SK-N-MC (cell line): ENCODE measurements at regions not wholly inside any gene's neighbourhood (a gene's known extent, or its start where the extent isn't known, plus 50 kb on each side); places are given as distances from the start of the nearest gene placed in this dataset.

Experiments used
- DNase-seq: peaks from one replicate; pipeline ENCODE4 v3.0.0-alpha.2; 2011; ENCODE audit warnings: low read depth, low spot score
- H3K27ac ChIP-seq: fragments of 200-600 bp; sonication (generic); 2 replicates; pipeline ENCODE4 v1.5.1; 2016; ENCODE audit warnings: mixed run types
- H3K36me3 ChIP-seq: fragments of 200-600 bp; sonication (generic); 2 replicates; pipeline ENCODE4 v1.6.1; 2017; ENCODE audit warnings: antibody characterized with exemption, low read length, mixed read lengths; ENCODE audit not compliant: insufficient read depth
- H3K4me3 ChIP-seq: fragments of 200-600 bp; sonication (generic); 2 replicates; pipeline ENCODE4 v1.5.1; 2016
- H3K9ac ChIP-seq: fragments of 200-600 bp; sonication (generic); 2 replicates; pipeline ENCODE4 v1.8.0; 2017; ENCODE audit warnings: mixed run types, mixed read lengths; ENCODE audit not compliant: insufficient read length
- H3K9me3 ChIP-seq: fragments of 200-600 bp; sonication (generic); 2 replicates; pipeline ENCODE4 v1.6.1; 2017; ENCODE audit warnings: low read depth, mild to moderate bottlenecking, antibody characterized with exemption, low read length, moderate library complexity, mixed read lengths
- EZH2 ChIP-seq: fragments of 200-600 bp; sonication (generic); IDR thresholded peaks from one replicate; pipeline ENCODE4 v1.6.1; 2017; ENCODE audit warnings: antibody characterized with exemption
- FOXP2 ChIP-seq: optimal IDR thresholded peaks from 2 replicates; pipeline ENCODE3; 2011; ENCODE audit warnings: mild to moderate bottlenecking, moderate library complexity; ENCODE audit not compliant: insufficient read depth; ENCODE audit errors: extremely low read length, control extremely low read depth
- POLR2AphosphoS5 ChIP-seq: IDR thresholded peaks from 2 replicates; pipeline ENCODE4 v1.6.1; 2012; ENCODE audit warnings: mild to moderate bottlenecking, low read depth, low read length, borderline replicate concordance

- no peak overlapping the region for H3K27ac ChIP-seq
- no peak overlapping the region for H3K9ac ChIP-seq
- H3K4me3 ChIP-seq = no peak overlapping the region
- TF ChIP-seq EZH2 (no peak), FOXP2 (no peak)
- DNase-seq = no peak
- no peaks in the 10 kb centered on the region for H3K36me3 ChIP-seq
- H3K9me3 ChIP-seq = no peaks in the 10 kb centered on the region
These were observed 84.2 kb upstream of the CNKSR3 start for GRCh38 chr6:154594496-154595198.

DNA sequence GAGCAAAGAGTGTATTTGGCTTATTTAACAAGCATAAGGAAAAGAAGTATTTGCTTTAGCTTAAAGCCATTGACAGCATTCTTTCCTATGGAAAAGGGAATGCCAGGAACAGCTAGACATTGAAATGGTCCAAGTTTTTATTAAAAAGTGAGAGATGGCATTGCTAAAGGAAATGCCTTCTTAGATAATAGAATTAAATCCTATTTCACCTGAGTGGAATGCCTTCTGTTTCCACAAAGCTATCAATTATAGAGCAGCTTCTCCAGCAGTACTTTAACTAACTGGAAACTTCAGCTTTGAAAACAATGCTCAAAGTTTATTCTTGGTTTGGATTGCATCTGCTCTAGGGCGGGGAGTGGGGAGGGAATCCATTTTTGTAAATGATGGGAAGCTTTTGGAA lies 85.1 kb upstream of the CNKSR3 start:
- H3K4me3 ChIP-seq = no peak overlapping the region
- H3K9ac ChIP-seq = no peak overlapping the region
- no peak for DNase-seq
- H3K9me3 ChIP-seq = no peaks in the 10 kb centered on the region
- no peak overlapping the region for H3K27ac ChIP-seq
- H3K36me3 ChIP-seq = no peaks in the 10 kb centered on the region
- TF ChIP-seq FOXP2 (no peak), POLR2AphosphoS5 (no peak), EZH2 (no peak)

DNA sequence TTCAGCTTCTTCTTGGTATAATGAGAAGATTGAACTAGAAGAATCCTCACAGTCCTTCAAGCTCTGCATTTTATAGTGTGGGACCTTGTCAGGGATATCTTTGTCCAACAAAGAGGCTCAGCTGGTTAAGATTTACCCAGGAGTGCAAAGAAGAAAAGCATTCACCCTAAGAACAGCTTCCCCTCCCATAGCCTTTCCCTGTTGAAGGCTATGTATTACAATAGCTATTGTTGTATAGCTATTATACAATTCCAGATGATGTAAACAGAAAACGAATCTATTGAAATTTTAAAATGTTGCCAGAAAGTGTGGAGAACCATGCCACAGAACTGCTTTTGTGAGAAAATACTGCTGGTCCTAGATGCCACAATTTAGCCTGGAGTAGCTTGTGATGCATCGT lies 85.5 kb upstream of the CNKSR3 start:
- Histone ChIP-seq H3K9ac (no peak overlapping the region), H3K36me3 (no peaks in the 10 kb centered on the region), H3K4me3 (no peak overlapping the region), H3K27ac (no peak overlapping the region), H3K9me3 (no peaks in the 10 kb centered on the region)
- no peak for DNase-seq
- TF ChIP-seq EZH2 (no peak), POLR2AphosphoS5 (no peak), FOXP2 (no peak)

DNA sequence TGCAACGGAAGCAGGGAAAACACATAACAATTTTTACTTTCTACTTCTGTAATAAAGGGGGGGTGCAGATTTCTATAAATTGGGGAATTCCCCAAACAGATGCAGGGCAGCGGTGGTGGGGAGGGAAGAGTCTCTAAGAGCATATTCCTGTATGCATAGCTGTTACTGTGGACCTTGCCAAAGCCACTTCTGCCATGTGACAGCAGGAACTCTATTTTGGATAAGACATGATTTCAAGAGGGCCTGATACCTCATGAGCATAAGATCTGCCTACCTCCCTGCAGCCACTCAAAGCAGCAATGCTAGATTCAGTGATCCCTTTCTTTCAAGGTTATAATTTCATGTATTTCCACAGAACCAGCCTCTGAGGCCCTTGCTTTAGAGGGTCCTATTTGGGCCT lies 86.2 kb upstream of the CNKSR3 start:
- H3K4me3 ChIP-seq = no peak overlapping the region
- no peak for DNase-seq
- H3K36me3 ChIP-seq = no peaks in the 10 kb centered on the region
- no peak overlapping the region for H3K27ac ChIP-seq
- TF ChIP-seq FOXP2 (no peak), POLR2AphosphoS5 (no peak), EZH2 (no peak)
- H3K9me3 ChIP-seq = no peaks in the 10 kb centered on the region
- H3K9ac ChIP-seq = no peak overlapping the region

DNA sequence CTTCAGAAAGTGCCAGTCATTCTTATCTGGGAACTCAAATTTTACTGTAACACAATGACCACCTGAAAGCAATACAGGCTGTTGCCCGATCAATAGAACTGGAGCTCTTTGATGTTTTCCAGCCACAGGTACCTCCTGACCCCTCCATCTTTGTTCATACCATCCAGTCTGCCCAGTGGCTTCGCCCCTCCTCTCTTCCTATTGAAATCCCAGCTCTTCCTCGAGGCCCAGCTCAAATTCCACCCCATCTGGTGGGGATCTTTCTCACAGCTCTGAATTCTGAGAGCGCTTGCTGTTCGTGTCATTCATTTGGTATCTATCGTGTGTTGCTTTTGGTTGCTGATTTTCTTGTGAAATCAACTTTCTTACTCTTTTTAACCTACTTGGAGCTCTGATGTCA lies 87.9 kb upstream of the CNKSR3 start:
- Histone ChIP-seq H3K36me3 (no peaks in the 10 kb centered on the region), H3K27ac (no peak overlapping the region), H3K4me3 (no peak overlapping the region), H3K9ac (no peak overlapping the region), H3K9me3 (no peaks in the 10 kb centered on the region)
- no peak for TF ChIP-seq POLR2AphosphoS5
- TF ChIP-seq FOXP2 = no peak
- TF ChIP-seq EZH2 = no peak
- DNase-seq = no peak

- Histone ChIP-seq H3K27ac (no peak overlapping the region), H3K9me3 (no peaks in the 10 kb centered on the region), H3K4me3 (no peak overlapping the region), H3K36me3 (no peaks in the 10 kb centered on the region), H3K9ac (no peak overlapping the region)
- no peak for TF ChIP-seq EZH2
- TF ChIP-seq FOXP2 = no peak
- no peak for TF ChIP-seq POLR2AphosphoS5
- DNase-seq = no peak
These were observed 91.8 kb upstream of the CNKSR3 start for GRCh38 chr6:154602296-154602695.

GRCh38 chr6:154602708-154603107 lies 92.2 kb upstream of the CNKSR3 start:
- H3K9ac ChIP-seq = no peak overlapping the region
- TF ChIP-seq EZH2 (no peak), FOXP2 (no peak), POLR2AphosphoS5 (no peak)
- H3K27ac ChIP-seq = no peak overlapping the region
- H3K4me3 ChIP-seq = no peak overlapping the region
- no peaks in the 10 kb centered on the region for H3K36me3 ChIP-seq
- no peak for DNase-seq
- H3K9me3 ChIP-seq = no peaks in the 10 kb centered on the region

DNA sequence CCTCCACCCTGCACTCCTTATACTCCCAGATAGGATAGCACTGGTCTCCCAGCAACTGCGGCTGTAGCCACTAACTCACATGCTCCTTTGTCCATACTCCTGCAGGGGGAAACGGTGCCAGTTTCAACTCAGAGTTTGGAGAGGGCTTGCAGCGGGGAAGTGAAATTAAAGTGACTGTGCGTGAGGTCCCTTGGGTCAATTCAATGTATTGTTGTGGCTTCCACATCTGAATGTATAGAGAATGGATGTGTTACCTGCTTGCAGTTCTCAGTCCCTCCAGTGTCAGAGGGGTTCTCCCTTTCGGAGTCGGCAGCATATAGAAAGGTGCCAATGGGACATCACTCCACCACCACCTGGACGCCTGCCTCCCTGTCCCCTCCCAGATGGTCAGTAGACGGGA lies 93.6 kb upstream of the CNKSR3 start:
- TF ChIP-seq FOXP2 = no peak
- no peak for TF ChIP-seq POLR2AphosphoS5
- TF ChIP-seq EZH2 = no peak
- H3K27ac ChIP-seq = no peak overlapping the region
- no peaks in the 10 kb centered on the region for H3K9me3 ChIP-seq
- no peak overlapping the region for H3K4me3 ChIP-seq
- no peaks in the 10 kb centered on the region for H3K36me3 ChIP-seq
- no peak overlapping the region for H3K9ac ChIP-seq
- DNase-seq = no peak

DNA sequence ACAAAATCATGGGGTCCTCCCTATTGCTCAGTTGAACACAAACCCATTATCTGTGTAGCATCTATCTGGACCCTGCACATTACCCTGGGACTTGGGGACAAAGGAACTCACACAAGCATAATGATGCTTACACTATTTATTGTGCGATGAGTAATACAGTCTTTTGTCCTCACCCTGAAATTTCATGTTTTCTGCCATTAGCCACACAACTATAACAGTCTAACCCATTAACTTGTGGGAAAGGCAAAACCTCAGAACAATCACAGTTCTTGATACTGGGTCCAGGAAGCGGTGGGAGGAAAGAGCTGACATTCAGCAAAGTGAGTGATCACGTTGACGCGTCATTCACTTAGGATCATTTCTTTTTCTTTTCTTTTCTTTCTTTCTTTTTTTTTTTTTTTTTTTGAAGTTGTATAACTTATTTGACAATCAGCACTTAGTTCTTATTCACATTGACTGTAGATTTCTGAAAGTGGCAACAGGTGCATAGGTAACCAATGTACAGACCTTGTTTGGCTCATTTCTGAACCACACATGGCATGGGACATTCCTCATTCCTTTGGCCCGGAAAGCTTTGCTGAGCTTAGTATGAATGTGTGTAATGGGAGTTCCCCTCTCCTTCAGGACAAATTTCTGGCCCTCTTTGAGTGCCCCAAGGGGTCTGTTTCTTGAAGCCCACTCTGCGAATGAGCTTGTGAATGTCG lies 94.8 kb upstream of the CNKSR3 start:
- H3K27ac ChIP-seq = no peak overlapping the region
- no peak overlapping the region for H3K9ac ChIP-seq
- no peak overlapping the region for H3K4me3 ChIP-seq
- no peak for TF ChIP-seq EZH2
- no peak for TF ChIP-seq POLR2AphosphoS5
- no peak for TF ChIP-seq FOXP2
- H3K9me3 ChIP-seq = no peaks in the 10 kb centered on the region
- H3K36me3 ChIP-seq = no peaks in the 10 kb centered on the region
- DNase-seq = no peak
